Left kidney (tissue), 1 donor: ENCODE measurements at regions not wholly inside any gene's neighbourhood (a gene's known extent, or its start where the extent isn't known, plus 50 kb on each side); places are given as distances from the start of the nearest gene placed in this dataset.

Source experiments
- DNase-seq: peaks from one replicate; pipeline ENCODE4 v3.0.0-alpha.2; 2013

GRCh38 chr3:83765956-83766355 is 1192.8 kb upstream of the CADM2 start:
- no peak for DNase-seq

- no peak for DNase-seq
These were observed 1188.8 kb upstream of the CADM2 start for GRCh38 chr3:83769791-83770663.

- DNase-seq: no peak
These were observed 1188.0 kb upstream of the CADM2 start for GRCh38 chr3:83770664-83771402.

- DNase-seq: no peak
These were observed 1156.0 kb upstream of the CADM2 start for GRCh38 chr3:83802801-83803200.

GRCh38 chr3:83807511-83807910 is 1151.3 kb upstream of the CADM2 start:
- DNase-seq: no peak

- DNase-seq: no peak
These were observed 1145.6 kb upstream of the CADM2 start for GRCh38 chr3:83813176-83813575.

- DNase-seq: no peak
These were observed 1142.1 kb upstream of the CADM2 start for GRCh38 chr3:83816653-83817052.

GRCh38 chr3:83821506-83821905 is 1137.3 kb upstream of the CADM2 start:
- no peak for DNase-seq

GRCh38 chr3:83823095-83823494 is 1135.7 kb upstream of the CADM2 start:
- no peak for DNase-seq

- no peak for DNase-seq
These were observed 1123.7 kb upstream of the CADM2 start for GRCh38 chr3:83835040-83835439.

GRCh38 chr3:83842511-83842910 is 1116.3 kb upstream of the CADM2 start:
- DNase-seq: no peak

GRCh38 chr3:83843716-83844115 is 1115.1 kb upstream of the CADM2 start:
- DNase-seq: no peak

GRCh38 chr3:83849106-83849730 is 1109.6 kb upstream of the CADM2 start:
- no peak for DNase-seq

GRCh38 chr3:83863380-83863779 is 1095.4 kb upstream of the CADM2 start:
- no peak for DNase-seq

GRCh38 chr3:83868909-83869567 is 1089.8 kb upstream of the CADM2 start:
- DNase-seq: no peak

GRCh38 chr3:83873550-83873949 is 1085.2 kb upstream of the CADM2 start:
- no peak for DNase-seq

GRCh38 chr3:83877910-83878309 is 1080.9 kb upstream of the CADM2 start:
- no peak for DNase-seq

- DNase-seq: no peak
These were observed 1076.1 kb upstream of the CADM2 start for GRCh38 chr3:83882701-83883100.

- no peak for DNase-seq
These were observed 1068.6 kb upstream of the CADM2 start for GRCh38 chr3:83890039-83890762.

GRCh38 chr3:83890763-83891135 is 1068.0 kb upstream of the CADM2 start:
- no peak for DNase-seq

- DNase-seq: no peak
These were observed 1064.6 kb upstream of the CADM2 start for GRCh38 chr3:83894223-83894622.

- DNase-seq: no peak
These were observed 1062.9 kb upstream of the CADM2 start for GRCh38 chr3:83895892-83896291.
